22Rv1 (cell line): ENCODE measurements at regions not wholly inside any gene's neighbourhood (a gene's known extent, or its start where the extent isn't known, plus 50 kb on each side); places are given as distances from the start of the nearest gene placed in this dataset.

Experiments used
- CTCF ChIP-seq: fragments of 450-650 bp; IDR thresholded peaks from 2 replicates; pipeline ENCODE4 v1.5.1; 2017; ENCODE audit warnings: mild to moderate bottlenecking
- ZFX ChIP-seq: fragments of 450-650 bp; IDR thresholded peaks from 2 replicates; pipeline ENCODE4 v1.6.1; 2017; ENCODE audit warnings: antibody characterized with exemption, borderline replicate concordance

GRCh38 chr4:128630871-128631270 lies 178.6 kb upstream of the JADE1 start:
- TF ChIP-seq CTCF (no peak), ZFX (no peak)
